SW480 (cell line): ENCODE measurements at regions not wholly inside any gene's neighbourhood (a gene's known extent, or its start where the extent isn't known, plus 50 kb on each side); places are given as distances from the start of the nearest gene placed in this dataset.
"Not testable (repeated sequence)": the region's sequence is repeated elsewhere in the genome, so short reads cannot be mapped to it uniquely, and the experiment has no call there.

Source experiments
- DNase-seq: peaks from one replicate; pipeline ENCODE4 v3.0.0-alpha.2; 2016; ENCODE audit warnings: low spot score

DNA sequence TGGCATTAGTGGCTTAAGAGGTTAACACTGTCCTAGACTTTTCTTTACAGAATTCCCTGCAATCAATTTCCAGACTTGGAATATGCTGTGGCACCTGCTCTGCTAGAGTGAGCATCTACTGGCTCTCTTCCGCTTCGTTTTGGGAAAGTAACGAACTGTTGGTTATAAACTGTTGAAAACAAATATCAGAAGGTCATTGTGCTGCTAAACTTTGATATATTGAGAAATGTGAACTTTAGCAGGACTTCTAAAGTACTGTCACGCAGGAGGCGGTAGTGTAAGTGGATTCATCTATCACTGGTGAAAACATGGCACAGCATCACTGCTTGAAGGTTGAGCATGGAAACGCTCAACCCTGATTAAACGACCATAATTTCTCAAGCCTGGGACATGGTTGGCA lies 348.9 kb downstream of the FLRT2 start:
- no peak for DNase-seq

DNA sequence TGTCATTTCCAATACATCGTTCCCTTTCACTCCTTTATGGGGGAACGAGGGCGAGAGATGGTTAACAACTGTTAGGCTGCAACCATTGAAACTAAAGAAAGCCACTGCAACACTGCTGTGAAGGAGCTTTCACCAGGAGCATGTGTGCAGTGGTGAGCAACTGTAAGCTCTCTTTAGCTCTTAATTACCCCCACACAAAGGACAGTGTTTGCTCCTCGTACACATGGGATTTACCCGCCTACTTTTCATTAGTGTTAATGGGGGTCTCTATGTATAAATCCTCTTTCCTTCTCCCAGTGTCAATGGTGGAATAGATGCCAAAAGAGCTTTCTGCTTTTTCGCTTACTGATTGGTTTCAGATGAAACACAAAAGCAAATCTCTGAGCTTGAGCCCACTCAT lies 343.1 kb downstream of the FLRT2 start:
- no peak for DNase-seq

DNA sequence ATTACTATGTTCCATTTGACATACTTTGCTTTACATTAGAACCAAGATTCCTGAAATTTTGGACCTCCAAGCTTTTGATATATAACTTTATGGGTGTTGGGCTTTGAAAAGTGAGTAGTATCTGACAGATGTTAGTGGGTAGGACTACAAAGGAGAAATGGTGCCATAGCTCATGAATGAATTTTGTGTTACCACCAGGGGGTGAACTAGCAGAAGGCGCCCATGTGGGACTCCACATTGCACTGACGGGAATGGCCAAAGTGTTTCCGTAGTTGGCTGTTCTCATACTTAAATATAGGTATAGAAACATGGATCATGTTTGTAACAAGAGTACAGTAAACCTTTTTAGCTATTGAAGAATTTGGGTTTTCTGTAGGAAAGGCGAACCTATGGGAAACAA lies 337.5 kb downstream of the FLRT2 start:
- peak; percentile 2 for DNase-seq

DNA sequence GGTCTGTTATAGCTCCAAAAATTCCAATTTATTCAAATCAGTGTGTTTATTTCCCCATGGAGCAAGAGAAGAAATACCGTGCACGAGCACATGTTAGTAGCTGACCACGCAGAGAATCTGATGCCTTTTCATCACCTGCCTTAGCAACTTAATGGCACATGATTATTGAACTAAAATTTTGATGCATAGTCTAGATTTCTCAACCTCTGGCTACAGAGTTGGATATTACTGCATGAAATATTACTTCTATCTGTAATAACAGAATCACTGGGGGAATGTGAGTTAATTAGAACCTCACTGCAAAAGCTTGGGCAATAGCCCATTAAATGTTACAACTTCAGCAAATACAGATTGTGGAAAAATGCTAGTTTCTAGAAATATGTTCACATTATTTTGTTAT lies 335.8 kb downstream of the FLRT2 start:
- no peak for DNase-seq

DNA sequence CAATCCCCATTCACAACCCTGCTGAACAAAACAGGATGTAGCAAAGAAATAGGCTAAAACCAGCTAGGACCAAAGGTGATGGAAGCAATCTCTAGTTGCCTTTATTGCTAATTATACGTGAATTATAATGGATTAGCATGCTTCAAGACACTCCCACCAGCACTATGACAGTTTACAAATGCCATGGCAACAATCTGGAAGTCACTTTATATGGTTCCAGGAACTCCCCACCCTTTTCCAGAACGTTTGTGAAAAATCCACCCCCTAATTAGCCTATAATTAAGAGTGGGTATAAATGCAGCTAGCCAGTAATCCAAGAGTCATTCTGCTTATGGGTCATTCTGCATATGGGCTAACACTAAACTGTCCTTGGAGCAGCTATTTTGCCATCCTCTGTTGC lies 328.7 kb downstream of the FLRT2 start:
- DNase-seq: no peak

DNA sequence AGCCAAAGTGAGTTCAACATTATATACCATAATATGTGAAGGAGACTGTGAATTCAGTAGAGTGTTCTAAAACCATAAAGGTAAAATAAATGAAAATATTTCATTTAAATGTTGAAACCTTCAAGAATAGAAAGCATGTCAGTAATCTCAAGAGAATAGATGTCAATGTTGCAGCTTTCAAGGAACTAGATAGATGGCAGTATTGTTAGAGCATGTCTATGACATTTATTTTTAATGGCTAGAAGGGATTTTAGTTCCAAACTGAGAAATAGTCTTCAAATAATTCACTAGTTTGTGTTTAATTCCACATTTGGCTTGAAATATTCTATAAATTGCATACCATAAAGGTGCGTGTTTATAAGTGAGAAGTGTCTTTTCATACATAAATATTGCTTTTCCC lies 326.5 kb downstream of the FLRT2 start:
- peak; percentile 3 for DNase-seq

DNA sequence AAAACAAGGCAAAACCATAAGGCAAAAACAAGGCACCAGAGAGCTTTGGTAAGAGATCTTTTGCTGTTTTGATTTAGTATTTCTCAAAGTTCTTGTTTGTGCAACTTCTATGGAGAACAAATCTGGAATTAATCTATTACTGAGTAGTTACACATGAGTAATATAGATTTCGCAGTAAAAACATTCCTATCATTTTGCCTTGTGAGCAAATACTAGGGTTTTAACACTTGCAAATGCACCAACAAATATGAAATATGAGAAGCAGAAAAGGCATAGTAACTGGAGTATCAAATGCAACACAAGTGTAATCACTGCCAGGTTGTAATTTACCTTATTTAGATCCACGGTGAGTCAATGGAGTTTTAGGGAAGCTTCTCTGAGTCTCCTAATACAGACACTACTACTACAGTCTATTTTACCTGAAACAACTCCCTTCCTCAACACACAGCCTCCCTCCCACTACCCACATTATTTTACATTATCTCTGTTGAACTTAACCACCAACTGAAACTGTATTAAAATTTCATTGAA lies 324.1 kb downstream of the FLRT2 start:
- DNase-seq: no peak

DNA sequence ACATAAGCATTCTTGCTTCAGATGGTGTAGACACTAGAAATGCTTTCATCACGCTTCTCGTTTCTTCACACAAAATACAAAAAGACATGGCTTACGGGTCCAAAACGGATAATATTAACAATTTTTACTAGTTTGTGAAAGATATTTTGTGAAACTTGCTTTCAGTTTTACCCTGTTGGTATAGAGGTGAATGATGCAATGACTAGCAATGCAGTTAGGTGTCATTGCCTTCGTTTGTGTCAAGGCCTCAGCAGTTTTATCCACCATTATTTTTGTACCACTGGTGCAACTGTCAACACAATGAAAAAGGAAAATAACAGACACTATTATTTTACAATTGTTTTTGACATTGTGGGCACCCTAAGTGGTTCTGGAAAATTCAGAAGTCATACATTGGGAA lies 323.0 kb downstream of the FLRT2 start:
- no peak for DNase-seq

DNA sequence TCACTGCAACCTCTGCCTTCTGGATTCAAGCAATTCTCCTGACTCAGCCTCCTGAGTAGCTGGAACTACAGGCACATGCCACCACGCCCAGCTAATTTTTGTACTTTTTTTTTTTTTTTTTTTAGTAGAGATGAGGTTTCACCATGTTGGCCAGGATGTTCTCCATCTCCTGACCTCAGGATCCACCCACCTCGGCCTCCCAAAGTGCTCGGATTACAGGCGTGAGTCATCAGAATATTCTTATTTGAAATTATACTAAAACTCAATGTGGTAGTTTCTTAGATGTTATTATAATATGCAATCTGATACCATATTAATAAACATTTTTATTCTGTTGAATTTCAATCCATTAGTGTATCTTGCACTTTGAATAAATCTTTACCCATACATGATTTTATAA lies 322.2 kb downstream of the FLRT2 start:
- not testable (repeated sequence) for DNase-seq

DNA sequence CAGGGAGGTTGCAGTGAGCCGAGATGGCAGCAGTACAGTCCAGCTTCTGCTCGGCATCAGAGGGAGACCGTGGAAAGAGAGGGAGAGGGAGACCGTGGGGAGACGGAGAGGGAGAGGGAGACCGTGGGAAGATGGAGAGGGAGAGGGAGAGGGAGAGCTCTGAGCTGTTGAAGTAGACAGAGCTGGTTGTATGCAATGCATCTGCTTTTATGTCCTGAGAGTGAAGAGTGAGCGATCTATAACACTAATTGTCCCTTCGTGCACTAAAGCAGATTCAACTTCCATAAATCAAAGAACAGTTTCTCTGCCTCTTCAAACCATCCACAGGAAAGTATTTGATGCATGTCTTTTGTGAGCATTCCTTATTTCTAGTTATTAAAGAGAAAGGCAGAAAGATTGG lies 300.6 kb downstream of the FLRT2 start:
- DNase-seq: not testable (repeated sequence)

DNA sequence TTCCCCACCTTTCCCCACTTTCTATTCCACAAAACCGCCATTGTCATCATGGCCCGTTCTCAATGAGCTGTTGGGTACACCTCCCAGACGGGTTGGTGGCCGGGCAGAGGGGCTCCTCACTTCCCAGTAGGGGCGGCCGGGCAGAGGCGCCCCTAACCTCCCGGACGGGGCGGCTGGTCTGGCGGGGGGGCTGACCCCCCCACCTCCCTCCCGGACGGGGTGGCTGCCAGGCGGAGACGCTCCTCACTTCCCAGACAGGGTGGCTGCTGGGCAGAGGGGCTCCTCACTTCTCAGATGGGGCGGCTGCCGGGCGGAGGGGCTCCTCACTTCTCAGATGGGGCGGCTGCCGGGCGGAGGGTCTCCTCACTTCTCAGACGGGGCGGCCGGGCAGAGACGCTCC lies 299.7 kb downstream of the FLRT2 start:
- DNase-seq: not testable (repeated sequence)

DNA sequence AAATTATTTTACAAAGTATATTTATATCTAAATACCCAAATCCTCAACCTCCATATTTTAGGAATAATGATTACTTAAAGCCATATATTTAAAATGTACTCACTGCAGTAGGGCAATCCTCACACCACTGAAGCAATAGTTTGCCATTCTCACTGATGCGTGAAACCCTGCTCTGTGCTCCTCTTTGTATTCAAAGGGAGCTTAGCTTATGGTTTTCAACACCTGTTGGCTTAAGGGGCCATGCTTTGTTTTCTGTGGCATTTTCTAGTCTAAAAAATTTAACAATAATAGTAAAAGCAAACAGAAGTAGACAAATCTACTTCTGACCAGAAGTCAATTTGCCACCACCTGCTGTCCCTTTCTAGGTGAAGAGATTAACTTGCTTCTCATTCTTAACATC lies 294.6 kb downstream of the FLRT2 start:
- DNase-seq: no peak

DNA sequence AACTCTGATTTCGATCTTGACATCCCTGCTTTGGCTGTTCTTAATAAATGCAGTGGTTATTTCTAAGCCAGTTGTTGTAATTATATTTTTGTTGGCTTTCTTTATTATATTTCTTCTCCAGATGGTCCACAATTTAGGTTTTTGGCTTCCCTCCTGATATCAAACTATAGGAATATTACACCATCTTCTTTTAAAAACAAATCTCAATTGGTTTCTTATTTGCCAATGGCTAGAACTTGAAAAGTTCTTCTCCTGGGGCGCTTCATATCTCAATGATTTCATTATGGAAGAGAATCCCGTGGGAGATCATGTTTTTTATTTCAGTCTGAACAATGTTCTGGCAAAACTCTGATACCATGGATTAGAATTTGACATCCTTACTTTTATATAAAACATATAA lies 292.3 kb downstream of the FLRT2 start:
- DNase-seq: no peak

DNA sequence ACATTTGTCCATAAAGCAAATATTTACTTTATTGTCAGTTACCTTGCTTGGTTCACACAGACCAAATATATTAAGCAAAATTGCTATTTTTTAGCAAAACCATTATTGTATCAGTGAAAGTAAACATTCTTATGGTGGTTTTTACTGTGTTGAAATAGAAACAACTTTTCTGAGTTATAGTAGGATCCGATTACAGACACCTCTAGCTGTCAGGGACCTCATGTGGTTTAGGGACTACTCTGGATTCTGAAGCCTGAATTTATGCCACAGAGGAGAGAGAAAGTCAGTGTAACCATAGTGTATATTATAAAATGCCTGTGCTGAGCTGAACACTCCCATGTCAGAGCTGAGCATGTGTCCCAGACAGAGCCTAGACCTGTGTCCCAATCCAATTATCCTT lies 287.5 kb downstream of the FLRT2 start:
- DNase-seq: no peak

DNA sequence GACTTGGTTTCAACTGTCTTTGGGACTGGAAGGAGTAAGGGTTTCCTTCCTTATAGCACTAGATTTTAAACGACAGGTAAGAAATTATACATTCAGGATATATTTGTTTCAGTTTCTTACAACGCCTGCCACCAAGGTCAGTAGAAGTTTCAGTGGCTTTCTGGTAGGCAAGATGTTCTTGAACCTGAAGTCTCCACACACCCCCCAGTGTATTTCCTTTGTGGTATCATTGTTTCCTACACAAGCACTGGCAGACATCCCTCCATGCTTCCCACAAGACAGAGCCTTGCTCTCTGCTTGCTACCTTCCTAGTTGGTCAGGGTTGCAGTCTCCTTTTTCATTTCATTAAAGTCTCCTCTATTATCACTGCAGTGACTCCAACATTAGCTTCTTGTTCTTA lies 283.1 kb downstream of the FLRT2 start:
- no peak for DNase-seq

DNA sequence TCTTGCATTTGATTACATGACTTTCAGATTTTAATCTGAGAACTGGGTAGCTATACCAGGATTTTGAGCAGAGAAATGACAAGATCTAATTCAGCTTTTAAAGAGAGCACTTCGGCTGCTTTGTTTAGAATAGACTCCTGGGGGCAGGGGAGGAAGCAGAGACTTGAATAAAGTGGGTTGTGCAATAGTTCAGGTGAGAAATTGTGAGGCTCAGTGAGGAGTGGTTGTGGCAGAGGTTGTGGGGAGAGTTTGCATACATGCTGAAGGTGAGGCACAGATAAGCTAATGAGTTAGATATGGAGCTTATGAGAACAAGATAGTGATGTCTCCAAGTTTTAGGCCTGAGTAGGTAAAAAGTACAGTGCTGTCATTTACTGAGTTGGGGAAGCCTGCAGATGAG lies 281.4 kb downstream of the FLRT2 start:
- no peak for DNase-seq

DNA sequence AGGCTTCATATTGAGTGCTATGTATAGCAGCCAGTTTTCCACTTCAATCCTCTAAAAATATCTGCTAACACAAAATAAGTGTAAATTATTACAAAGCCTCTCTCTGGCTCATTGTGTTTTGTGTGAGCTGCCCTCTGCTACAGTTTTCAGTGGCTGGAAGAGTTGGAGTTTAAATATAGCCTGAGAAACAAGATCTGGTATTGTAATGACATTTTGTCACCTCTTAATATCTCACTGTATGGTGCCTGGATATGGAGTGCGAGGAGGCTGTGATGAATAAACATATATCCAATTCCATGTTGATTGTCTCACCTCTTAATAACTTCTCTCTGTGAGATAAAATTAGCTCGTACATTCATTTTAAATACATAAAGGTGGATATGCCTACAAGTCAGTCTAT lies 269.7 kb downstream of the FLRT2 start:
- DNase-seq: no peak

DNA sequence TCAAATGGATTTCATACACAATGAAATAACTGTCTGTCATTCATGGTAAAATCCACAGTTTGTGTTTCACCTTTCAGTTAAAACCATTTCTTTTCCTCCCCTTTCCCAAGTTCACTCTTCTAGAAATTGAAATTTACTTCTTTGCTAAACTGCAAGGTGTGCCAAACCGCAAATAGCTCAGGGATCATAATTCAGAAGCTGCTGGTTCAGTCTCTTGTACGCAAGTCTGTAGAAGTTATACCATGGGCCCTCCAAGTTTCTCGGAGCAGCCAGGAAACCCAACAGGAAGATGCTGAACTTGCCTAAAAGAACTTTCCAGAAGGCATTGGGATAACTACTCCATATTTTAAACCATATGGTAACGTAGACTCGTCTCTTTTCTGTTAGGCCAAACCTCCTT lies 268.9 kb downstream of the FLRT2 start:
- no peak for DNase-seq

DNA sequence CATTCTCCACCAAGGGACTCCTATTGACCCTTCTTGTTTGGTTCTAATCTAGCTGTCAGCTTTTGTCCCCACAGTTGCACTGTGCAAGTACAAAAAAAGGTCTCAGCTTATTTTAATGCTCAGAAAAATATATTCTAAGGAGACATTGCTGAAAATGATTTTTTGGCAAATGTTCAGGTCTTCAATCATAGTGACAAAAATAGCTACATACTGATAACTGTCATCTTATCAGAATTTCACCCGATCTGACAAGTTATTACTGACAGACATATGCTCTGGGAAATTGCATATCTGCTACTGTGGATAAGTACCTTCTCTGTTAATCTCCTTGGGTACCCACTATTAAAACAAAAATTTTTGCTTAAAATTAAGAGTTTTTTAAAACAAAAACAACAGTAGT lies 263.6 kb downstream of the FLRT2 start:
- DNase-seq: no peak

DNA sequence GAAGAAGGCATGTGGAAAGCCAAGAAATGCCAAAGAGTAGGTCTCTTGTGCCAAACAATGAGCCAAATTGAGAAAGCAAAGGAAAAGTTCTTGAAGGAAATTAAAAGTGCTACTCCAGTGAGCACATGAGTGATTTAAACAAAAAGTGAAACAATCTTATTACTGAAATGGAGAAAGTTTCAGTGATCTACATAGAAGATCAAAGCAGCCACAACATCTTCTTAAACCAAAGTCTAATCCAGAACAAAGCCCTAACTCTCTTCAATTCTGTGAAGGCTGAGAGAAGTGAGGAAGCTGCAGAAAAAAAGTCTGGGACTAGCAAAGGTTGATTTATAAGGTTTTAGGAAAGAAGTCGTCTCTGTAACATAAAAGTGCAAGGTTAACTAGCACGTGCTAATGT lies 259.6 kb downstream of the FLRT2 start:
- no peak for DNase-seq

DNA sequence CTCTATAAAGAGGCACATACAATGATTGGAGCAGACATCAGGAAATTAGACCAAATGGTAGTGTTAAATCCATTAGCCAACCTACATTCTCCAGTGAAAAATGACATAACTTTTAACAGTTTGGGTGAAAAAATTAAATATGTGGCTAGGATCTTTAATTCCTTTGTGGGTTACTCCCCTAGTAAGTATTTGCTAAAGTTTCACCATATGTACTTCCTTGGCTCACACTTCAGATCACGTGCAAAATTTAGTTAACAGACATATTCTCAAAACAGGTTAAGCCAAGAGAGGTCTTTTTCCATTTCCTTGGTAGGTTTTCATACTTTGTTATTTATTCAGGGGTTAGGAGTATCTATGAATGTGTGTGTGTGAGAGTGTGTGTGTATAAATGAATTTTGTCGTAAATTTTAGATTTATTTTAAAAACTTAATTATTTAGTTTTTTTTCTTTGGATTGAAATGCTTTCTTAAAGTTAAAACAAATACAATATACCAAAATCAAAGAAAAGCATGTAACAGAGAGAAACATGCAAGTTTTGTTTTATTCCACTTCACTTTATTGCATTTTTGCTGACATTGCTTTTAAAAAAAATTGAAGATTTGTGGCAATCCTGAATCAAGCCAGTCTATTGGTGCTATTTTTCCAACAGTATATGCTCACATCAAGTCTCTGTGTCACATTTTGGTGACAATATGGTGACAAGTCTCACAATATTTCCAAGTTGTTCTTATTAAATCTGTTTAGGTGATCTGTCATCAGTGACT lies 258.7 kb downstream of the FLRT2 start:
- DNase-seq: no peak

DNA sequence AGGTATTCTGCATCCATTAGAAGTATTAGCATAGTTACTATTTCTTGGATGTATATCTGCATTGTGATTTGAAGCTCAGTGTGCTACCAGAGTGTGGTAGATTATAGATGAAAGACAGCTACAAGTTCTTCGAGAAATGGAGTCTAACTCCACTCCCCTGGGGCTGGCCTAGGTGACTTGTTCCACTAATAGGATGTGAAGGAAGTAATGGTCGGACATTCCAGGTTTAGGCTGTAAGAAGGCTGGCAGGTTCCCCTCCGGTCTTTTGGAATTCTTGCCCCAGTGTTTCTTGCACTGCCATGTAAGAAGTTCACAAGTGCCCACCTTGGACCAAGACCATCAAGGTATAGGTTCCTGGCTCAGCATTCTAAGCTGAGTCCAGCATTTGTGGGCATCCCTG lies 236.4 kb downstream of the FLRT2 start:
- DNase-seq: no peak

DNA sequence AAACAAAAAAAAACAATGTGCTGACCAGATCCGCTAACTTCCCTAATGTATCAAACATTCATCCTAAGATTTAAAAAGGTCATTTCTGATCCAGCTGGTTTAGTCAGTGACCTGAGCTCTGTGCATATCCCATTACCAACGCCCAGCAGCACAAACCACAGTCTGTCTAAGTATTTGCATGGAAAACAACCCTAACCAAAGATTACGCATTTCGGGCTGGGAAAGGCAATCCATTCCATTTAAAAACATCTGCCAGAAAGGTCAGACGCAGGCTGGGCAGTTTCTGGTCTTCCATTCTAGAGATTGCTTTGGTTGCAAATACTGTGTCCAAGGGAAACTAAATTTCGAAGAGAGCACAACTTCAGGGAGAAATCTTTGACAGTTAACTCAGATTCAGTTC lies 234.9 kb downstream of the FLRT2 start:
- no peak for DNase-seq

DNA sequence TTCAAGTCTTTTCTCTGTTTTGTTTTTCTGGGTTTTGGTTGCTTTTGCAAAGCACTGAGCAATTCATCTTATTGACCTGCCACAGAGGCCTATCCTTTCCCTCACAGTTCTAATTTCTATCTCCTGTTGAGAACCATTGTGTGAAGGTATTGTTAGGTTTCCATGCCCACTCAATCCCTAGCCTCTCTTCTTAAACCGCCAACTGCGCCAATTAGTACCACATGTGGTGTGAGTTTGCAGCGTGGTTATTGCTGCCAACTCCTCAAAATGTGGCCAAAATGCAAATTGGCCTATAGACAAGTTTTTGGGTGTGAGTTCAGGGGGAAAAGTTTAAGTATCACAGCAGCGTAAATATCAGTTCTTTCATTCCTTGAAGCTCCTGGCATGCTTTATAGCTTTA lies 232.6 kb downstream of the FLRT2 start:
- no peak for DNase-seq
